GM18517 (cell line): ENCODE measurements at regions not wholly inside any gene's neighbourhood (a gene's known extent, or its start where the extent isn't known, plus 50 kb on each side); places are given as distances from the start of the nearest gene placed in this dataset.

Experiments
- ATAC-seq: cut with Tn5 transposase; IDR thresholded peaks from one replicate; pipeline ENCODE4 v1.9.1; 2021; ENCODE audit warnings: mild to moderate bottlenecking, moderate library complexity; ENCODE audit not compliant: unreplicated experiment

- no peak for ATAC-seq
Measured at GRCh38 chr9:113817171-113817570, 58.9 kb upstream of the ZNF618 start.

- ATAC-seq = no peak
Measured at GRCh38 chr9:113818391-113818790, 57.7 kb upstream of the ZNF618 start.

- no peak for ATAC-seq
Measured at GRCh38 chr9:113822315-113822714, 53.8 kb upstream of the ZNF618 start.

- no peak for ATAC-seq
Measured at GRCh38 chr9:113823421-113823820, 52.7 kb upstream of the ZNF618 start.
